PC-3 (cell line): ENCODE measurements at regions not wholly inside any gene's neighbourhood (a gene's known extent, or its start where the extent isn't known, plus 50 kb on each side); places are given as distances from the start of the nearest gene placed in this dataset.

Experiments used
- ATAC-seq: fragments of 200-7000 bp; cut with Tn5 transposase; 2 replicates; pipeline ENCODE4 v1.9.1; 2020; ENCODE audit warnings: mild to moderate bottlenecking, moderate library complexity
- BruUV-seq: library from RNA; stranded (reverse); fragments of 400-500 nt; replicated peaks from 2 replicates; lab custom pipeline; 2021; lab: Mats Ljungman, UMichigan
- CTCF ChIA-PET: fragments of 300-600 bp; sonication (Branson Sonifier 250); formaldehyde crosslinking; loops from one replicate; lab custom pipeline; 2022; ENCODE audit warnings: antibody characterized with exemption; lab: Charles Lee
- POLR2A ChIA-PET: fragments of 300-600 bp; sonication (Branson Sonifier 250); formaldehyde crosslinking; loops from one replicate; lab custom pipeline; 2022; ENCODE audit warnings: antibody characterized with exemption; ENCODE audit not compliant: unreplicated experiment; lab: Charles Lee
- DNase-seq: peaks from one replicate; pipeline ENCODE4 v3.0.0-alpha.2; 2015
- H2AFZ ChIP-seq: fragments of 300-600 bp; sonication (generic); 2 replicates; pipeline ENCODE4 v1.6.0; 2016; ENCODE audit warnings: antibody characterized with exemption, low read length
- H3F3A ChIP-seq: fragments of 300-600 bp; sonication (generic); one replicate; pipeline ENCODE4 v1.6.0; 2017; ENCODE audit warnings: antibody characterized with exemption, low read length, control low read depth, mild to moderate bottlenecking; ENCODE audit not compliant: unreplicated experiment
- H3K27ac ChIP-seq: fragments of 300-600 bp; sonication (generic); 2 replicates; pipeline ENCODE4 v1.5.1; 2016; ENCODE audit warnings: mild to moderate bottlenecking, low read length
- H3K27me3 ChIP-seq: fragments of 300-600 bp; sonication (generic); 2 replicates; pipeline ENCODE4 v1.6.1; 2016; ENCODE audit warnings: low read length, mixed read lengths
- H3K36me3 ChIP-seq: fragments of 300-600 bp; sonication (generic); 2 replicates; pipeline ENCODE4 v1.6.1; 2016; ENCODE audit warnings: low read depth, mixed run types, low read length, mixed read lengths
- H3K4me1 ChIP-seq: fragments of 300-600 bp; sonication (generic); 2 replicates; pipeline ENCODE4 v1.5.1; 2016; ENCODE audit warnings: low read length; ENCODE audit not compliant: insufficient read depth
- H3K4me2 ChIP-seq: fragments of 300-600 bp; sonication (generic); 2 replicates; pipeline ENCODE4 v1.6.0; 2016; ENCODE audit warnings: low read length
- H3K4me3 ChIP-seq: fragments of 300-600 bp; sonication (generic); 2 replicates; pipeline ENCODE4 v1.5.1; 2016; ENCODE audit warnings: mild to moderate bottlenecking, low read length, mixed read lengths
- H3K79me2 ChIP-seq: fragments of 300-600 bp; sonication (generic); 2 replicates; pipeline ENCODE4 v1.6.1; 2017; ENCODE audit warnings: low read length, mixed read lengths
- H3K9ac ChIP-seq: fragments of 300-600 bp; sonication (generic); 2 replicates; pipeline ENCODE4 v1.6.0; 2016; ENCODE audit warnings: mild to moderate bottlenecking, low read length
- H3K9me2 ChIP-seq: fragments of 300-600 bp; sonication (generic); replicated peaks from 2 replicates; pipeline ENCODE4 v1.6.1; 2016; ENCODE audit warnings: mixed run types, low read length, mixed read lengths
- H3K9me3 ChIP-seq: fragments of 300-600 bp; sonication (generic); 2 replicates; pipeline ENCODE4 v1.6.1; 2016; ENCODE audit warnings: low read length, mixed read lengths
- H4K20me1 ChIP-seq: fragments of 300-600 bp; sonication (generic); 2 replicates; pipeline ENCODE4 v1.6.1; 2016; ENCODE audit warnings: low read length, mixed read lengths
- CTCF ChIP-seq: fragments of 300-600 bp; sonication (generic); conservative IDR thresholded peaks from 2 replicates; pipeline ENCODE4 v1.5.1; 2017; ENCODE audit warnings: antibody characterized with exemption, low read depth, mild to moderate bottlenecking, low read length
- EZH2 ChIP-seq: fragments of 300-600 bp; sonication (generic); IDR thresholded peaks from one replicate; pipeline ENCODE4 v1.6.1; 2017; ENCODE audit warnings: antibody characterized with exemption, mild to moderate bottlenecking, low read length; ENCODE audit not compliant: unreplicated experiment
- EZH2phosphoT487 ChIP-seq: fragments of 300-600 bp; sonication (generic); IDR thresholded peaks from 2 replicates; pipeline ENCODE4 v1.6.1; 2018; ENCODE audit warnings: mild to moderate bottlenecking, antibody characterized with exemption, low read length, borderline replicate concordance
- intact Hi-C: fragments of 100-400 bp; cut with micrococcal nuclease; formaldehyde crosslinking; loops from 2 replicates; pipeline ENCODE4 v1.9.0; 2023

GRCh38 chr3:25043177-25043576 is 384.9 kb upstream of the RARB start:
- intact Hi-C loops, result no loop called here
- H3K4me1 ChIP-seq, result no peaks in the 10 kb centered on the region
- ChIA-PET CTCF (no interaction called here), POLR2A (no interaction called here)
- H3F3A ChIP-seq, result no peaks in the 10 kb centered on the region
- no peak overlapping the region for H3K27ac ChIP-seq
- H3K4me2 ChIP-seq, result no peak overlapping the region
- ATAC-seq (no peak), DNase-seq (no peak)
- TF ChIP-seq EZH2phosphoT487 (no peak), EZH2 (no peak), CTCF (no peak)
- H3K79me2 ChIP-seq, result no peaks in the 10 kb centered on the region
- H3K9ac ChIP-seq, result no peak overlapping the region
- no peaks in the 10 kb centered on the region; the same call in 1 of the 2 replicates for H3K27me3 ChIP-seq
- H3K9me2 ChIP-seq, result no peaks in the 10 kb centered on the region
- BruUV-seq, result no TSS peak
- H2AFZ ChIP-seq, result no peak overlapping the region
- no peaks in the 10 kb centered on the region for H3K9me3 ChIP-seq
- no peaks in the 10 kb centered on the region for H4K20me1 ChIP-seq
- no peak overlapping the region for H3K4me3 ChIP-seq
- no peaks in the 10 kb centered on the region for H3K36me3 ChIP-seq

DNA sequence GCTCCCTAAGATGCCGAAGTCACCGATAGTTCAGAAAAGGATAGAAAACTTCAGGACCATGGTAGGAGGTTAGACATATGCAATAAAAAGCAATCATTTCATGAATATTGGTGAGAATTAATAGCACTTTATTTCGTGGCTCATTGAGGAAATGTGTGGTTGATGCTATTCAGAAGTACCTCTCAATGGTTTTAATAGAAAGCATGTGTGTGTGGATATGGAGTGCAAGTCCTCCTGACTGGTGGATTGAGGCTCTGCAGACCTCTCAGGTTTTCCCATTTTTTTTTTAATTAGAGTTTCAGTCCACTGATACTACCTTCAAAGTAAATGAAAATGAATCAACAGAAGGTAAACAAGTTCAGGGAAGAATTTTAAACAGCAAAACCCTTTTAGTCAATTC is 384.3 kb upstream of the RARB start:
- ATAC-seq (no peak), DNase-seq (no peak)
- BruUV-seq, result no TSS peak
- Histone ChIP-seq H3K4me1 (no peaks in the 10 kb centered on the region), H3K4me2 (no peak overlapping the region), H3K36me3 (no peaks in the 10 kb centered on the region), H3K9me2 (no peaks in the 10 kb centered on the region), H3K79me2 (no peaks in the 10 kb centered on the region), H3F3A (no peaks in the 10 kb centered on the region), H3K27ac (no peak overlapping the region), H3K9ac (no peak overlapping the region), H3K9me3 (no peaks in the 10 kb centered on the region), H3K27me3 (no peaks in the 10 kb centered on the region; the same call in 1 of the 2 replicates), H3K4me3 (no peak overlapping the region), H4K20me1 (no peaks in the 10 kb centered on the region), H2AFZ (no peak overlapping the region)
- intact Hi-C loops, result no loop called here
- ChIA-PET POLR2A (no interaction called here), CTCF (no interaction called here)
- TF ChIP-seq EZH2 (no peak), EZH2phosphoT487 (no peak), CTCF (no peak)

DNA sequence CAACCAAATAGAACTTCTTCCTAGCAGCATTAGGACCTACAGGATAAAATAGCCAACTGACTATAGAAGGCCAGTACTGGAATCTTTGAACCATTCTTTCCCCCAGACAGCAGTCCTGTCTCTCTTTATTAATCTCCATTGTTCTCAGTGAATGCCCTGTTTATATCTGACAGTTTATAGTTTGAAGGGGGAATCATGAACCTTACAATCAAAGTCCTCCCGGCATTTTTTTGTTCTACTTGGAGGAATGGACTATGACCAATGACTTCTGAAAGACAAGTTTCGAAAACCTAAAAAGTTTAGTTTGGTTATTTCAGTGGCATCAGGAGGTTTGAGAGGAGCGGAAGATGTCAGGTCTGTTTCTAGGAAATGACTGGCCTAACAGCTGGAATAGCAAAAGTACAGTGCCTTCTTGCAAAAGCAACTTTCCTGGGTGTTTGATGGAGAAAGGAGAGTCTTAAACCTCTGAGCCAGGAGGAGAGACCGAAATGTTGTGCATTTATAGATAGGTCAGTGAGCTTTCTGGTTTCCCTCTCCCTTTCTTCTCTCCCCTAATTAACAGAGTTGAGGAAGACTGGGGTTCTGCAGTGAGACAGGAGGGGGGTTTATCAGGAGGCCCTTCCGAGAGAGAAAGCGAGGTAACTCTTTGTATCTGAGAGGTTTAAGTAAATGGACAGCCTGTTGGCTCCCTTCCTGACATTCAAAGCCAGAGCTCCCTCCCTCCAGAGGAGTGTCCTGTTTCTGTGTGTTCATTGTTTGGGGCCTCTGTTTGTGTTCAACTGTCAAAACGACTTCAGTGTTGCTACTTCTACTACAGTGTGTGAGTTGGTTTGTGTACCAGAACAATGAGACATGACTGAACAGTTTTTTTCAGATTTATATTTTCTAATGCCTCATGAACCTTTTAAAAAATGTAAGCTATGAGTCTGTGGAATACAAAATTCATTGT is 383.0 kb upstream of the RARB start:
- ATAC-seq, result no peak
- no peak for DNase-seq
- H4K20me1 ChIP-seq, result no peaks in the 10 kb centered on the region
- H3F3A ChIP-seq, result no peaks in the 10 kb centered on the region
- no peaks in the 10 kb centered on the region for H3K36me3 ChIP-seq
- POLR2A ChIA-PET, result no interaction called here
- TF ChIP-seq EZH2phosphoT487 (no peak), EZH2 (no peak), CTCF (no peak)
- no peak overlapping the region for H2AFZ ChIP-seq
- H3K27ac ChIP-seq, result no peak overlapping the region
- no peak overlapping the region for H3K4me3 ChIP-seq
- no TSS peak for BruUV-seq
- H3K4me2 ChIP-seq, result no peak overlapping the region
- intact Hi-C loops, result no loop called here
- no peaks in the 10 kb centered on the region for H3K9me3 ChIP-seq
- no peaks in the 10 kb centered on the region for H3K9me2 ChIP-seq
- no peaks in the 10 kb centered on the region for H3K79me2 ChIP-seq
- H3K27me3 ChIP-seq, result no peaks in the 10 kb centered on the region
- H3K9ac ChIP-seq, result no peak overlapping the region
- no peaks in the 10 kb centered on the region for H3K4me1 ChIP-seq
- CTCF ChIA-PET, result no interaction called here
